ENCODE measurements at regions not wholly inside any gene's neighbourhood (a gene's known extent, or its start where the extent isn't known, plus 50 kb on each side); places are given as distances from the start of the nearest gene placed in this dataset.
"Not testable (repeated sequence)": the region's sequence is repeated elsewhere in the genome, so short reads cannot be mapped to it uniquely, and the experiment has no call there.

- not testable (repeated sequence) for DNase-seq (ENCODE audit: low read depth in 3 of 3)
These were observed 106.7 kb upstream of the IRS4 start for GRCh38 chrX:108843039-108843438.

GRCh38 chrX:108833993-108834392, 97.6 kb upstream of the IRS4 start:
- no peak for DNase-seq (ENCODE audit: low read depth in 3 of 3)

DNA sequence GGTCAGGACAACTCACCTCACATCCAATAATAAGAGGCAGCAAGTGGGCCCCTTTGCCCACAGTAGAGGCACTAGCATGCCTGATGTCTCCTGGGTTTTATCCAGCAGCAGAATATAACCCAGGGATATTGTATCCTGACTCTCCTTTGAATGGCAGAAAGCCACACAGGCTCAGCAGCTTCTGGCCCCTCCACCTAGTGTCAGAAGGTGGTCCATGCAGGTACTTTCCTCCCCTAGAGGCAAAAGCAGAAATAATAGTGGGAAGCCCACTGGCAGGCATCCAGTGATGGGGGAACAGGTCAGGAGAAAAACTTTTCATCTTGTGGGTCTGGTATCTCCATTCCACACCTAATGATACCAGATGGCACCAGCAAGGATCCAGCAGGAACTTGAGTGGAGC, 75.5 kb upstream of the IRS4 start:
- no peak for DNase-seq (ENCODE audit: low read depth in 3 of 3)

DNA sequence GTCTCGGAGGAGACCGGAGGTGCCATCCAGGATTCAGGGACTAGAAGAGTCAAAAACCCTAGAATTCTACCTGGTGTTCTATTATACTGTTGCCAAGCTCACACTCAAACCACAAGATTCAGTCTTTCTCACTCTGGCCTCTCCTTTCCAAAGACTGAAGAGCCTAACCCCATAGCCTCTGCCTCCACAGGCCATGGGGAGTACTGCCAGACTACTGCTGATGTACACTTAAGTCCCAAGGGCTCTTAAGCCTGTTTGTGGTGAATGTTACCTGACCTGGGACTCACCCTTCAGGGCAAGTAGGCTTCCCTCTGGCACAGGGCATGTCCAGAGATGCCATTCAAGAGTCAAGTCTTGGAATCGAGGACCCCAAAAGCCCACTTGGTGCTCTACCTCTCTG, 58.9 kb upstream of the IRS4 start:
- DNase-seq (ENCODE audit: low read depth in 3 of 3) = no peak

Measured in stimulated activated CD4-positive, alpha-beta T cell treated with anti-CD3 and anti-CD28 coated beads, TNF-alpha, amount 100 ng/mL, for 48 hours (primary cell).